HuH-7 (cell line): ENCODE measurements at regions not wholly inside any gene's neighbourhood (a gene's known extent, or its start where the extent isn't known, plus 50 kb on each side); places are given as distances from the start of the nearest gene placed in this dataset.
"Not testable (repeated sequence)": the region's sequence is repeated elsewhere in the genome, so short reads cannot be mapped to it uniquely, and the experiment has no call there.

Experiments
- DNase-seq: peaks from one replicate; pipeline ENCODE4 v3.0.0; 2011; ENCODE audit warnings: low spot score

- no peak for DNase-seq
Measured at GRCh38 chr7:50915621-50916020, 132.9 kb upstream of the GRB10 start.

DNA sequence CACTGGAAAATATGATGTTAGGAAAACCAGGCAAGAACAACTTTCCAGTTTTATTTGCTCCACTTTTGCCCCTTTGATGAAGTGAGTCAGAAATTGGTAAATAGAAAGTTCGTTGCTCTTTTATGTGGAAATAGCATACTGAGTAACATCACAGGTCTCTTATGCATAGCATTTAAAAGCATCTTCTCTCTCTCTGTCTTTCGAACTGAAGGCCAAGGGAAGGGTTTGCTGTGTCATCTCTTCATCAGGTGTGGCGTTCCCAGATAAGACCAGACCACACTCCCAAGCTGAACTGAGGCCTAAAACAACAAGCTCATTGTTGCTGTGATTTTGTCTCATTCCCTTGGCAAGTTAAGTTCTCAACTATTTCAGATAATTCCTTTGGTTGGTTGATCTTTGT lies 131.8 kb upstream of the GRB10 start:
- DNase-seq = no peak

DNA sequence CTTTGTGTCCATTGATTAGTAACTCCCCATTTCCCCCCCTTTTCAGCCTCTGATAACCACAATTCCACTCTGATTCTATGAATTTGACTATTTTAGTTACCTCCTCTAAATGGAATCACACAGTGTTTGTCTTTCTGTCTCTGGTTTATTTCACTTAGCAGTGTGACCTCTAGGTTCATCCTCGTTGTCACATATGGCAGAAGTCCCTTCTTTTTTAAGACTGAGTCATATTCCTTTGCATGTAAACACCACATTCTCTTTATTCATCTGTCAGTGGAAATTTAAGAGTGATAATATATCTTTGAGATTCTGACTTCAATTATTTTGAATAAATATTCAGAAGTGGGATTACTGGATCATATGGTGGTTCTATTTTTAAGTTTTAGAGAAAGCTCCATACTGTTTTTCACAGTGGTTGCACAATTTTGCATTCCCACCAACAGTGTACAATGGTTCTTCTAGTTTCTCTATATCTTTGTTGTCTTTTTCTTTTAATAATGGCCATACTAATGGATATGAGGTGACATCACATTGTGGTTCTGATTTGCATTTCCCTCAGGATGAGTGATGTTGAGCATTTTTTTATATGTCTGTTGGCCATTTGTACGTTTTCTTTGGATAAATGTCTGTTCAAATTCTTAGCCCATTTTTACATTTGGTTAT lies 126.1 kb upstream of the GRB10 start:
- DNase-seq = no peak

DNA sequence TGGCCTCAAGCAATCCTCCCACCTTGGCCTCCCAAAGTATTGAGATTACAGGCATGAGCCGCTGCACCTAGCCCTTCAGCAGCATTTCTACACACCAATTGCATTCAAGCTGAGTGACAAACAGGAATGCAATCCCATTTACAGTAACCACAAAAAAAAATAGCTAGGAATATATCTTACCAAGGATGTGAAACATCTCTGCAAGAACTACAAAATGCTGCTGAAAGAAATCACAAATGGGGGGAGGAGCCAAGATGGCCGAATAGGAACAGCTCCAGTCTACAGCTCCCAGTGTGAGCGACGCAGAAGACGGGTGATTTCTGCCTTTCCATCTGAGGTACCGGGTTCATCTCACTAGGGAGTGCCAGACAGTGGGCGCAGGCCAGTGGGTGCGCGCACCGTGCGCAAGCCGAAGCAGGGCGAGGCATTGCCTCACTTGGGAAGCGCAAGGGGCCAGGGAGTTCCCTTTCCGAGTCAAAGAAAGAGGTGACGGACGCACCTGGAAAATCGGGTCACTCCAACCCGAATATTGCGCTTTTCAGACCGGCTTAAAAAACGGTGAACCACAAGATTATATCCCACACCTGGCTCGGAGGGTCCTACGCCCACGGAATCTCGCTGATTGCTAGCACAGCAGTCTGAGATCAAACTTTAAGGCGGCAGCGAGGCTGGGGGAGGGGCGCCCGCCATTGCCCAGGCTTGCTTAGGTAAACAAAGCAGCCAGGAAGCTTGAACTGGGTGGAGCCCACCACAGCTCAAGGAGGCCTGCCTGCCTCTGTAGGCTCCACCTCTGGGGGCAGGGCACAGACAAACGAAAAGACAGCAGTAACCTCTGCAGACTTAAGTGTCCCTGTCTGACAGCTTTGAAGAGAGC lies 116.1 kb upstream of the GRB10 start:
- not testable (repeated sequence) for DNase-seq

GRCh38 chr7:50887061-50887460 lies 104.4 kb upstream of the GRB10 start:
- DNase-seq = not testable (repeated sequence)

DNA sequence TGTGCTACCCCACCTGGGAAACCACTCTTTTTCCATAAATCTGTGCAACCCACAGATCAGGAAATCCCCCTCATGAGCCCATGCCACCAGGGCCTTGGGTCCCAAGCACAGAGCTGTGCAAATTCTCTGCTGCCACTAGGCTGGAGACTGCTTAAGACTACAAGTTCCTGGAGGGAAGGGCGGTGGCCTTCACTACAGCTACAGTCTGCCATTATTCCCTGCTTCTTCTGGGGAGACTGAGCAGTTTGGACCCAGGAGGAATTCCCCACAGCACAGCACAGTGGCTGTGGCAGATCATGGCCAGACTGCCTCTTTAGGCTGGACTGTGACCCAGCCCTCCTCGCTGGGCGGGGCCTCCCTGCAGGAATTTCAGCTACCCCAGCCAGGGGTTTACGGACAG lies 89.7 kb upstream of the GRB10 start:
- DNase-seq = no peak

DNA sequence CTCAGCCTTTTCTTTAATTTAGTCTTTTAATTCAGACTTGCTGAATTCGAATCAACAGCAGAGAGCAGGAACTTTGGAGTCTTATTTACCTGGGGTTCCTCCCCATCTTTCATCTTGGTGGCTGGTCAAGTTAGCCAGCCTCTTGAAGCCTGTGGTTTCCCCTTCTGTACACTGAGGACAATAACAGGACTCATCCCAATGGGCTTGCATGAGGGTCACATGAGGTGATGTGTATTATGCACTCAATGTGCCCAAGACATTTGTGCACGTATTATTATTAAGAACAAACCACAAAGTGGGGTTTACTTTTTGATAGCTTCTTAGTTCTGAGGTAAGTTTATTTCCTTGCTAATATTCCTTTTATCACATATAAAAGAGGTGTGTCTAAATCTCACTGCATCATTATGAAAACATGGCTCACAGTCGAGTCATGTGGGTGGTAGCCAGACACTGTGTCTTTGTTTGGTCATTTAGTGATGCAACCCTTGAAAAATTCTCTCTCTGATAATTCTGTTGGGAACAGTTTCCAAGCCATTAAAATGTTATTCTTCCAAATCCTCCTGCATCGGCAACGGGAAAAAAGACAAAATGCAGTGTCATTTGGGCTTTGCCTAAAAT lies 86.5 kb upstream of the GRB10 start:
- DNase-seq = no peak

DNA sequence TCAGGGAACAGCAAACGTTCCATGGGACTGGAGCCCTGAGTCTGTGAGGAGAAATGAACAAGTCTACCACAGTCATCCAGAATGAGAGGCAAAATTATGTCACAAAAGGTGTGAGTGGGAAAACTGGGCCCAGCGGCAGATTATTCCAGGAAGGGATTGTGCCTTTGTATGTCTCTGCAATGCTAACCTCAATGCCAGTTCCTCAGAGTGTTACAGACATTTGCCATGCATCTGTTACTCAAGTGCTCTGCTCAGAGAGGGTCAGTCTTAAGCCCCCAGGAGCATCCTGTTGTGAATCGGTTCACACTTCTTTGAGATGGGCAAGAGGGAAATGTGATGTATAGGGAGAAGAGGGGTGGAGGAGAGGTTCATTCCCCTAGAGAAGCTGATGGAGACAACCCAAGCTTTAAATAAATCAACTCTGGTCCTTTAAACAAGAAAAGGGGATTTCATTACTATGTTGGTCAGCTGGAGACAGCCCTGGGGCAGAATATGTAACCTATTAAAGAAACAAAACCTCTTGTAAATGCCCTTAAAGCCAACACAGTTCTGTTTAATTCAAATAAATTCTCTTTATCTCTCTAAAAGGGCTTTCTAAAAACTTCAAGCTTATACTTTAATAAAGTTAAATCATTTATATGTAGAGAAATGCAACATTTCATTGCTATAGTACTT lies 85.9 kb upstream of the GRB10 start:
- no peak for DNase-seq

GRCh38 chr7:50867034-50867356 lies 84.3 kb upstream of the GRB10 start:
- no peak for DNase-seq

- DNase-seq = no peak
Measured at GRCh38 chr7:50866343-50867033, 83.8 kb upstream of the GRB10 start.

DNA sequence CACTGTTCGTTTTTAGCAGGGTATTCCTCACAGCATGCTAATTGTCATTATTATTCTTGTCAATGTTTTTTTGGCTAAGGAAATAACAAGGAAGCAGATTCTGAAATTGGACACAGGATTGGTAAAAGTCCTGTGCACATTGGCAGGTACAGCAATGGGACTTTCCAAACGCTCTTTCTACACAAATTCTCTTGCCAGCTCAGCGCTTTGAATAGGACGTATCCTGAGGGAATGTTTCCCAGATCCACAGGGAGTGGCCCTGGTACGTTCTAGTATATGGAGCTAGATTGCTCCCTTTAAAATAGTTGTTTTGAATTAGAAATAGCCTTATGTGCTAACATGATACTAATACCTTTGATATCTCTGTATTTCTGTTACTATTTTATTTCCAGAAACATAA lies 82.8 kb upstream of the GRB10 start:
- DNase-seq = no peak

- DNase-seq = no peak
Measured at GRCh38 chr7:50864694-50865093, 82.0 kb upstream of the GRB10 start.

DNA sequence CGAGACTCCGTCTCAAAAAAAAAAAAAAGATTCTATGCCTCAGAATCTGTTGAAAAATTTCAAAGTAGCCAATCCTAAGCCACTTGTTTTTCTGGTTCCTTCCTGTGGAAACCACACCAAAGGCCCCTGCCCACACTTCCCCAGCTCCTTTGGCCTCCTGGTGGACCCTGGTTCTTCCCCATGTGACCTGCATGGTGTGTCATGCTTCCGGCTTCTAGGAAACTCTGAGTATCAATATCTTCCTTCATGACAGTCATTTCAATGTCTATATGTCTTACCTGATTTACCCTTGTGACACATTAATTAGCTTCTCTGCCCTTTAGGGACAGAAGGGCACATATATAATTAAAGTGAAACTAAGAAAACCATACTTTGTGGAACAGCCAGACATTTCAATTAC lies 80.4 kb upstream of the GRB10 start:
- DNase-seq = no peak

- DNase-seq = no peak
Measured at GRCh38 chr7:50862302-50862701, 79.6 kb upstream of the GRB10 start.

- no peak for DNase-seq
Measured at GRCh38 chr7:50860598-50860997, 77.9 kb upstream of the GRB10 start.

GRCh38 chr7:50860174-50860573 lies 77.5 kb upstream of the GRB10 start:
- DNase-seq = no peak

GRCh38 chr7:50858528-50859245 lies 76.0 kb upstream of the GRB10 start:
- no peak for DNase-seq

DNA sequence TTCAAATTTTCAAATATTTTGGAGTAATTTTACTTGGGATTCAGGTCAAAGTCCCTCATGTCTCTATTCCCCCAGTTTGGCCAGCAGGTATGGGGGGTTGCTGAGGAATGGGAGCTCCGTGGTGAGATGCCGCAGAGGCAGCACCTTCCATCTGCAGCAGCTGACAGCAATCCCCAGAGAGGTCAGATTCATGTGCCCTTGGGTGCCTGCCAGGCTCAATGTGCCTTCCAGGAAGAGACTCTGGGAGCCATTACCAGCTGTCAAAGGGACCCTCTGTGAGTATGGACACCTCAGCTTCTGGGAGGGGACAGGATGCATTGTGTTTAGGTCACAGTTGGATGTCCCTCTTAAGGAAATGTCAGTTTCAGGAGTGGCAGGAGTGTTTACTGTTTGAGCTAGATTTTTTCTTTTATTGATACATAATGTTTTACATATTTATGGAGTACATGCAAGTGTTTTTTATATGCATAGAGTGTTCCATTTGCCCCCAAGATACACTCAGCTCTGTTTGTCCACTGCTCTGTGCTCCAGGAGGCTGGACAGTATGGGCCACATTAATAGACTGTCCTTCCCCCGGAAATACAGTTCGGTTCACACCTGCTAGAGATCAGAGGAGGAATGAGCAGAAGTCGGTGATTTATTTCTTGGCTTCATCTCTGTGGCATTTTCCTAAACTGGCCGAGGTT lies 75.3 kb upstream of the GRB10 start:
- no peak for DNase-seq

DNA sequence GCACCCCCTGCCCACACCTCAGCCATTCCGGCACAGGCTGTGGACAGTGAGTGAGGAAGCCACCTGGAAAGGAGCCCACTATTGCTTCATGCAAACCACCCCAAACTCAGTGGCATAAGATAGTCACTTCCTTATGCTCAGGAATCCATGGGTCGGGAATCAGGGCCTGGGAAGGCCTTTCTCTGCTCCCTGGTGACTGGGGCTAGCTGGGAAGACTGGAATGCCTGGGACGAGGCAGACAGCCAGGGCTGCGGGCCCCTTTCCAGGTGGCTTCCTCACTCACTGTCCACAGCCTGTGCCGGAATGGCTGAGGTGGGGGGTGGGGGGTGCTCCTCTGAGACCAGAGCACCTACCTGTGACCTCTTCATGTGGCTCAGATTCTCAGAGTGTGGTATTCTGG lies 74.1 kb upstream of the GRB10 start:
- DNase-seq = no peak

DNA sequence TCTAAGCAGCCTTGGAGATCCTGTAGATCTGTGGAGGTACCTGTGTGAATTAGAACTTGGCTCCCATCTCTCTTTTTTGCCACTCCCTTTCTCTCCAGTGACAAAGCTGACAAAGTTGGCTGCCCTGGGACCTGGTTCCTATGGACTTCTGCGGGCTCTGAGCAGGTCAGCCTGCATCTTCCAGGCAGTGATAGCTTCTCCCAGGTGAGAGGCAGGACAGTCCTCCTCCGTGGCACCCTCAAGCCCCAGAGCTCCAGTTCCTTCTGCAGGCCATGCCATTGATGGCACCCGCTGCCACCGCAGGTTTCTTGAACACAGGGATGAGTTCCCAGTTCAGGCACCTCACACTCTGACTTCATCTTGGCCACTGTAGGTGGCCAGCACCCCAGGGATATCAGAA lies 73.5 kb upstream of the GRB10 start:
- no peak for DNase-seq

- no peak for DNase-seq
Measured at GRCh38 chr7:50855526-50855925, 72.8 kb upstream of the GRB10 start.
